ENCODE measurements at regions not wholly inside any gene's neighbourhood (a gene's known extent, or its start where the extent isn't known, plus 50 kb on each side); places are given as distances from the start of the nearest gene placed in this dataset.

GRCh38 chr10:20625868-20626267, 271.2 kb downstream of the NEBL start:
- 62% methylated on average over 1 of the region's 1 CpG for WGBS
- H3K9ac ChIP-seq (ENCODE audit: low read depth in 1 of 2, low read length in 2 of 2) = no peak overlapping the region
- H3K27me3 ChIP-seq (ENCODE audit: control insufficient read depth in 4 of 4, insufficient read depth in 4 of 4, low read length in 3 of 4) = no peaks in the 10 kb centered on the region
- H3K4me1 ChIP-seq (ENCODE audit: control insufficient read depth in 4 of 4, insufficient read depth in 4 of 4, low read length in 3 of 4) = no peaks in the 10 kb centered on the region
- no peak for DNase-seq (ENCODE audit: low spot score)
- H3K4me3 ChIP-seq (ENCODE audit: low read depth in 1 of 3, low read length in 3 of 3) = no peak overlapping the region
- no peaks in the 10 kb centered on the region for H3K9me3 ChIP-seq (ENCODE audit: control insufficient read depth in 4 of 4, low read length in 3 of 4)
- no peaks in the 10 kb centered on the region for H3K36me3 ChIP-seq (ENCODE audit: control insufficient read depth in 4 of 4, insufficient read depth in 3 of 4, low read depth in 1 of 4, low read length in 3 of 4)
- H3K27ac ChIP-seq (ENCODE audit: low read depth in 1 of 2, low read length in 2 of 2) = no peak overlapping the region
- TF ChIP-seq JUND (IDR thresholded peaks at IDR 0.05) = no peak
- TF ChIP-seq ATF3 (IDR thresholded peaks at IDR 0.05) = no peak
- TF ChIP-seq HNF4G (IDR thresholded peaks at IDR 0.05) = no peak

GRCh38 chr10:20624642-20625041, 272.5 kb downstream of the NEBL start:
- no peak for TF ChIP-seq FOXA2 (IDR thresholded peaks at IDR 0.05)
- no peak for TF ChIP-seq FOXA1 (IDR thresholded peaks at IDR 0.05)
- TF ChIP-seq RAD21 (IDR thresholded peaks at IDR 0.05) = no peak
- TF ChIP-seq CTCF (IDR thresholded peaks at IDR 0.05; ENCODE audit: low read depth, low read length, missing input control) = no peak
- TF ChIP-seq JUND (IDR thresholded peaks at IDR 0.05) = no peak
- no peak for TF ChIP-seq YY1 (IDR thresholded peaks at IDR 0.05)
- no peak for TF ChIP-seq NR2F2 (IDR thresholded peaks at IDR 0.05)
- no peak for TF ChIP-seq HNF4G (IDR thresholded peaks at IDR 0.05)
- TF ChIP-seq TAF1 (conservative IDR thresholded peaks at IDR 0.05) = no peak
- no peak for TF ChIP-seq ATF3 (IDR thresholded peaks at IDR 0.05)
- TF ChIP-seq MAX (IDR thresholded peaks at IDR 0.05) = no peak
- Histone ChIP-seq H3K9ac (ENCODE audit: low read depth in 1 of 2, low read length in 2 of 2) (no peak overlapping the region), H3K4me3 (ENCODE audit: low read depth in 1 of 3, low read length in 3 of 3) (no peak overlapping the region), H3K36me3 (ENCODE audit: control insufficient read depth in 4 of 4, insufficient read depth in 3 of 4, low read depth in 1 of 4, low read length in 3 of 4) (no peaks in the 10 kb centered on the region), H3K27me3 (ENCODE audit: control insufficient read depth in 4 of 4, insufficient read depth in 4 of 4, low read length in 3 of 4) (no peaks in the 10 kb centered on the region), H3K9me3 (ENCODE audit: control insufficient read depth in 4 of 4, low read length in 3 of 4) (no peaks in the 10 kb centered on the region), H3K27ac (ENCODE audit: low read depth in 1 of 2, low read length in 2 of 2) (no peak overlapping the region), H3K4me1 (ENCODE audit: control insufficient read depth in 4 of 4, insufficient read depth in 4 of 4, low read length in 3 of 4) (no peaks in the 10 kb centered on the region)
- WGBS = 78% methylated on average over 4 of the region's 4 CpGs
- no peak for DNase-seq (ENCODE audit: low spot score)

GRCh38 chr10:20623546-20623945, 273.6 kb downstream of the NEBL start:
- DNase-seq (ENCODE audit: low spot score) = no peak
- TF ChIP-seq FOXA1 (IDR thresholded peaks at IDR 0.05) = no peak
- TF ChIP-seq MAX (IDR thresholded peaks at IDR 0.05) = no peak
- TF ChIP-seq NR2F2 (IDR thresholded peaks at IDR 0.05) = no peak
- TF ChIP-seq HNF4G (IDR thresholded peaks at IDR 0.05) = no peak
- TF ChIP-seq REST (IDR thresholded peaks at IDR 0.05) = no peak
- TF ChIP-seq HNF4A (conservative IDR thresholded peaks at IDR 0.05) = no peak
- no peak for TF ChIP-seq SP1 (IDR thresholded peaks at IDR 0.05)
- no peak for TF ChIP-seq EGR1 (IDR thresholded peaks at IDR 0.05; ENCODE audit: low read depth in 2 of 2)
- TF ChIP-seq CTCF (IDR thresholded peaks at IDR 0.05; ENCODE audit: low read depth, low read length, missing input control) = no peak
- no peak for TF ChIP-seq GABPA (IDR thresholded peaks at IDR 0.05 in 1 of 2, conservative IDR thresholded peaks at IDR 0.05 in 1 of 2)
- no peak for TF ChIP-seq ATF3 (IDR thresholded peaks at IDR 0.05)
- no peak for TF ChIP-seq JUND (IDR thresholded peaks at IDR 0.05)
- TF ChIP-seq RAD21 (IDR thresholded peaks at IDR 0.05) = no peak
- Histone ChIP-seq H3K9ac (ENCODE audit: low read depth in 1 of 2, low read length in 2 of 2) (no peak overlapping the region), H3K4me1 (ENCODE audit: control insufficient read depth in 4 of 4, insufficient read depth in 4 of 4, low read length in 3 of 4) (no peaks in the 10 kb centered on the region), H3K36me3 (ENCODE audit: control insufficient read depth in 4 of 4, insufficient read depth in 3 of 4, low read depth in 1 of 4, low read length in 3 of 4) (no peaks in the 10 kb centered on the region), H3K4me3 (ENCODE audit: low read depth in 1 of 3, low read length in 3 of 3) (no peak overlapping the region), H3K27me3 (ENCODE audit: control insufficient read depth in 4 of 4, insufficient read depth in 4 of 4, low read length in 3 of 4) (no peaks in the 10 kb centered on the region), H3K27ac (ENCODE audit: low read depth in 1 of 2, low read length in 2 of 2) (no peak overlapping the region), H3K9me3 (ENCODE audit: control insufficient read depth in 4 of 4, low read length in 3 of 4) (no peaks in the 10 kb centered on the region)

All from liver (tissue), 8 donors.